ENCODE measurements at regions not wholly inside any gene's neighbourhood (a gene's known extent, or its start where the extent isn't known, plus 50 kb on each side); places are given as distances from the start of the nearest gene placed in this dataset.

GRCh38 chr6:4620284-4621151, 155.7 kb upstream of the CDYL start:
- DNase-seq (ENCODE audit: low read depth in 1 of 2, low spot score in 1 of 2): no peak

- no peak for DNase-seq (ENCODE audit: low read depth in 1 of 2, low spot score in 1 of 2)
Measured at GRCh38 chr6:4616311-4616710, 159.9 kb upstream of the CDYL start.

GRCh38 chr6:4615891-4616290, 160.3 kb upstream of the CDYL start:
- DNase-seq (ENCODE audit: low read depth in 1 of 2, low spot score in 1 of 2): no peak

- no peak for DNase-seq (ENCODE audit: low read depth in 1 of 2, low spot score in 1 of 2)
Measured at GRCh38 chr6:4615231-4615630, 161.0 kb upstream of the CDYL start.

- no peak for DNase-seq (ENCODE audit: low read depth in 1 of 2, low spot score in 1 of 2)
Measured at GRCh38 chr6:4614637-4615036, 161.6 kb upstream of the CDYL start.

- no peak for DNase-seq (ENCODE audit: low read depth in 1 of 2, low spot score in 1 of 2)
Measured at GRCh38 chr6:4613795-4614194, 162.4 kb upstream of the CDYL start.

- no peak for DNase-seq (ENCODE audit: low read depth in 1 of 2, low spot score in 1 of 2)
Measured at GRCh38 chr6:4613381-4613780, 162.8 kb upstream of the CDYL start.

- DNase-seq (ENCODE audit: low read depth in 1 of 2, low spot score in 1 of 2): no peak
Measured at GRCh38 chr6:4612636-4613171, 163.5 kb upstream of the CDYL start.

GRCh38 chr6:4611429-4612129, 164.6 kb upstream of the CDYL start:
- DNase-seq (ENCODE audit: low read depth in 1 of 2, low spot score in 1 of 2): no peak

GRCh38 chr6:4610256-4610655, 165.9 kb upstream of the CDYL start:
- no peak for DNase-seq (ENCODE audit: low read depth in 1 of 2, low spot score in 1 of 2)

GRCh38 chr6:4608361-4609115, 167.7 kb upstream of the CDYL start:
- DNase-seq (ENCODE audit: low read depth in 1 of 2, low spot score in 1 of 2): no peak

- no peak for DNase-seq (ENCODE audit: low read depth in 1 of 2, low spot score in 1 of 2)
Measured at GRCh38 chr6:4607793-4608192, 168.4 kb upstream of the CDYL start.

- no peak for DNase-seq (ENCODE audit: low read depth in 1 of 2, low spot score in 1 of 2)
Measured at GRCh38 chr6:4606821-4607704, 169.1 kb upstream of the CDYL start.

GRCh38 chr6:4606016-4606415, 170.2 kb upstream of the CDYL start:
- DNase-seq (ENCODE audit: low read depth in 1 of 2, low spot score in 1 of 2): no peak

GRCh38 chr6:4603856-4604369, 172.3 kb upstream of the CDYL start:
- DNase-seq (ENCODE audit: low read depth in 1 of 2, low spot score in 1 of 2): no peak

- no peak for DNase-seq (ENCODE audit: low read depth in 1 of 2, low spot score in 1 of 2)
Measured at GRCh38 chr6:4603291-4603690, 172.9 kb upstream of the CDYL start.

GRCh38 chr6:4599924-4600323, 176.3 kb upstream of the CDYL start:
- no peak for DNase-seq (ENCODE audit: low read depth in 1 of 2, low spot score in 1 of 2)

GRCh38 chr6:4598384-4598995, 177.7 kb upstream of the CDYL start:
- DNase-seq (ENCODE audit: low read depth in 1 of 2, low spot score in 1 of 2): no peak

- no peak for DNase-seq (ENCODE audit: low read depth in 1 of 2, low spot score in 1 of 2)
Measured at GRCh38 chr6:4593951-4594350, 182.3 kb upstream of the CDYL start.

- DNase-seq (ENCODE audit: low read depth in 1 of 2, low spot score in 1 of 2): no peak
Measured at GRCh38 chr6:4592026-4592425, 184.2 kb upstream of the CDYL start.
